ENCODE measurements at regions not wholly inside any gene's neighbourhood (a gene's known extent, or its start where the extent isn't known, plus 50 kb on each side); places are given as distances from the start of the nearest gene placed in this dataset.

DNA sequence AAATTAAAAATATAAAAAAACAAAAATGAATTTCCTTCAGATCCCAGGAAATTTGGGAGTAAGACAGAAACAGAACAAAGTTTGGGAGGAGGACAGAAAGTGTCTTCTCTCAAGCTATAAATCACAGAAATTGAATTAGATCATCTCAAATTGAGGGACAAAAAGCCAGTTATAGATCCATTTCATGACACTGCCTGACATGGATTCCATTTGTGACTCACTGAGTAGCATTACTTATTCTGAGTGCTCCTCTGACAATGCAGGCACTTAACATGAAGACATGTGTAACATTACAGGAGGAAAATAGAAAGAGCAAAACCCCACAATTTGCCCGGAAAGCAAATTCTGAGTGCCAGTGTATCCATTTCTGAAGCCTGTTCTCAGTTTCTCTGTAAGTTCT is 63.9 kb upstream of the CREB1 start:
- H3K79me2 ChIP-seq (ENCODE audit: control insufficient read depth, insufficient read depth, low read length, poor library complexity) = no peaks in the 10 kb centered on the region
- no peak overlapping the region for H3K18ac ChIP-seq (ENCODE audit: low read length)
- no peak overlapping the region for H2BK120ac ChIP-seq (ENCODE audit: insufficient read depth, low read length, poor library complexity)
- no peaks in the 10 kb centered on the region for H3K79me1 ChIP-seq (ENCODE audit: low read length)
- no peak overlapping the region for H3K4me2 ChIP-seq (ENCODE audit: low read length)
- no peak overlapping the region for H3K27ac ChIP-seq (ENCODE audit: low read depth, low read length)
- no peak overlapping the region for H4K12ac ChIP-seq (ENCODE audit: low read depth, low read length)
- no CpG with 5 or more reads among the region's 1 CpG for WGBS (ENCODE audit: extremely low coverage, insufficient coverage, insufficient read length)
- no peak for DNase-seq
- no peaks in the 10 kb centered on the region for H3K27me3 ChIP-seq (ENCODE audit: insufficient read depth, low read length)
- no peak overlapping the region for H3K4me3 ChIP-seq (ENCODE audit: low read depth, low read length)
- H3K4ac ChIP-seq (ENCODE audit: low read depth, low read length) = no peak overlapping the region
- no peak overlapping the region for H2AFZ ChIP-seq (ENCODE audit: insufficient read depth, low read length, poor library complexity)
- no peak overlapping the region for H2BK5ac ChIP-seq (ENCODE audit: low read depth, low read length, poor library complexity)
- H4K8ac ChIP-seq (ENCODE audit: low read depth, low read length) = no peak overlapping the region
- no peak overlapping the region for H3K23ac ChIP-seq (ENCODE audit: low read length)
- H3K14ac ChIP-seq (ENCODE audit: low read length) = no peak overlapping the region
- no peak overlapping the region for H4K91ac ChIP-seq (ENCODE audit: low read depth, low read length)
- H3K4me1 ChIP-seq (ENCODE audit: control insufficient read depth in 1 of 2, insufficient read depth in 2 of 2, low read length in 2 of 2) = no peaks in the 10 kb centered on the region
- no peaks in the 10 kb centered on the region for H3K36me3 ChIP-seq (ENCODE audit: control insufficient read depth in 1 of 2, insufficient read depth in 2 of 2, low read length in 2 of 2)
- H2AK5ac ChIP-seq (ENCODE audit: low read length) = no peak overlapping the region
- no peak overlapping the region for H3K9ac ChIP-seq (ENCODE audit: low read length)
- H3K9me3 ChIP-seq (ENCODE audit: insufficient read depth, low read depth, low read length) = no peaks in the 10 kb centered on the region
- no peak overlapping the region for H2BK12ac ChIP-seq (ENCODE audit: low read length)

DNA sequence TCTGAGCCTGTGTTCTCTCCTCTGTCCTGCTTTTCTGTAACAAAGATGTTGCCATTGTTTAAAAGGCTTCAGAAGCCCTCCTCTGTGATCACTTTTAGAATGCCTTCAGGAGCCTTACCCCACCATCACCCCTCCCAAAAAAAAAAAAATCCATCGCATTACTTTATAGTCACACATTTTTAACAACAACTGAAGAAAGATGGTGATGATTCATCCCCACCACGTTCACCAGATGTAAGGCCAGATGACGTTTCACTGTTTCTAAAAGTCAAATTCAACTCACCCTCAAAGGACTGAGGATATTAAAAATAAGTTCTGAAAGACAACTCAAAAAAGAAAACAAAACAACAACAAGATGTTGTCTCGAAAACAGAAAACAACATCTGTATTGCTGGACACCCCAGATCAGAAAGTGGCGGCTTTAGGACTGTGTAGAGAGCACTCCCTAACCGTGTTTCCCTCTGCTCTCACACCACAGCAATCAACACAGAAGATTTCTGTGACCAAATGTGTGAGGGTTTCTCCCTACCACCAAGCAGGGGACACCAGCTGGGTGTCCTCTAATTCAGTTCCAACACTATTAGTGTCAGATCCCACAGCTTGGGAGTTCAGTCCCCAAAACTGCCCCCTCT is 61.9 kb upstream of the CREB1 start:
- H3K4me1 ChIP-seq (ENCODE audit: control insufficient read depth in 1 of 2, insufficient read depth in 2 of 2, low read length in 2 of 2) = no peaks in the 10 kb centered on the region
- no peak for DNase-seq
- no peak overlapping the region for H3K23ac ChIP-seq (ENCODE audit: low read length)
- H4K91ac ChIP-seq (ENCODE audit: low read depth, low read length) = no peak overlapping the region
- H3K4me2 ChIP-seq (ENCODE audit: low read length) = no peak overlapping the region
- no peak overlapping the region for H2BK5ac ChIP-seq (ENCODE audit: low read depth, low read length, poor library complexity)
- H2AFZ ChIP-seq (ENCODE audit: insufficient read depth, low read length, poor library complexity) = no peak overlapping the region
- no peak overlapping the region for H3K9ac ChIP-seq (ENCODE audit: low read length)
- H3K9me3 ChIP-seq (ENCODE audit: insufficient read depth, low read depth, low read length) = no peaks in the 10 kb centered on the region
- H3K79me1 ChIP-seq (ENCODE audit: low read length) = no peaks in the 10 kb centered on the region
- no peak overlapping the region for H3K14ac ChIP-seq (ENCODE audit: low read length)
- no peak overlapping the region for H3K4me3 ChIP-seq (ENCODE audit: low read depth, low read length)
- no peak overlapping the region for H4K12ac ChIP-seq (ENCODE audit: low read depth, low read length)
- no peak overlapping the region for H3K4ac ChIP-seq (ENCODE audit: low read depth, low read length)
- no peak overlapping the region for H2BK120ac ChIP-seq (ENCODE audit: insufficient read depth, low read length, poor library complexity)
- no peak overlapping the region for H2BK12ac ChIP-seq (ENCODE audit: low read length)
- no CpG with 5 or more reads among the region's 6 CpGs for WGBS (ENCODE audit: extremely low coverage, insufficient coverage, insufficient read length)
- H3K36me3 ChIP-seq (ENCODE audit: control insufficient read depth in 1 of 2, insufficient read depth in 2 of 2, low read length in 2 of 2) = no peaks in the 10 kb centered on the region
- H3K79me2 ChIP-seq (ENCODE audit: control insufficient read depth, insufficient read depth, low read length, poor library complexity) = no peaks in the 10 kb centered on the region
- H3K18ac ChIP-seq (ENCODE audit: low read length) = no peak overlapping the region
- no peak overlapping the region for H3K27ac ChIP-seq (ENCODE audit: low read depth, low read length)
- H2AK5ac ChIP-seq (ENCODE audit: low read length) = no peak overlapping the region
- H3K27me3 ChIP-seq (ENCODE audit: insufficient read depth, low read length) = no peaks in the 10 kb centered on the region
- no peak overlapping the region for H4K8ac ChIP-seq (ENCODE audit: low read depth, low read length)

DNA sequence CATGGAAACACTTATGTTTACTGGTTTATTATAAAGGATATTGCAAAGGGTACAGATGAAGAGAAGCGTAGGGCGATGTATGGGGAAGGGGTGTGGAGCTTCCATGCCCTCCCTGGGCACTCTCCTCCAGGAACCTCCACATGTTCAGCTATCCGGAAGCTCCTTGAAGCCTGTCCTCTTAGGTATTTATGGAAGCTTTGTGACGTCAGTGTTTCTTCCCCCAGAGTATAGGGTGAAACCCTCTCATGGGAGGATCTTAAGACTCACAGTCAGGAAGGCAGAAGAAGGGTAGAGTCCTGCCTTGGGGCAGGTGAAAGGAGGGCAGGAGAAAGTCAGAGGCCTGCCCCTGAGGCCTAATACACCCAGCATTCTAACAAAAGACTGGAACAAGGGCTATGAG is 61.3 kb upstream of the CREB1 start:
- Histone ChIP-seq H2BK5ac (ENCODE audit: low read depth, low read length, poor library complexity) (no peak overlapping the region), H4K12ac (ENCODE audit: low read depth, low read length) (no peak overlapping the region), H3K4ac (ENCODE audit: low read depth, low read length) (no peak overlapping the region), H2AK5ac (ENCODE audit: low read length) (no peak overlapping the region), H2BK120ac (ENCODE audit: insufficient read depth, low read length, poor library complexity) (no peak overlapping the region), H3K9ac (ENCODE audit: low read length) (no peak overlapping the region), H4K8ac (ENCODE audit: low read depth, low read length) (no peak overlapping the region), H3K14ac (ENCODE audit: low read length) (no peak overlapping the region), H3K4me3 (ENCODE audit: low read depth, low read length) (no peak overlapping the region), H3K27me3 (ENCODE audit: insufficient read depth, low read length) (no peaks in the 10 kb centered on the region), H2BK12ac (ENCODE audit: low read length) (no peak overlapping the region), H3K18ac (ENCODE audit: low read length) (no peak overlapping the region), H2AFZ (ENCODE audit: insufficient read depth, low read length, poor library complexity) (no peak overlapping the region), H3K9me3 (ENCODE audit: insufficient read depth, low read depth, low read length) (no peaks in the 10 kb centered on the region), H4K91ac (ENCODE audit: low read depth, low read length) (no peak overlapping the region), H3K27ac (ENCODE audit: low read depth, low read length) (no peak overlapping the region), H3K23ac (ENCODE audit: low read length) (no peak overlapping the region), H3K4me1 (ENCODE audit: control insufficient read depth in 1 of 2, insufficient read depth in 2 of 2, low read length in 2 of 2) (no peaks in the 10 kb centered on the region), H3K79me1 (ENCODE audit: low read length) (no peaks in the 10 kb centered on the region), H3K36me3 (ENCODE audit: control insufficient read depth in 1 of 2, insufficient read depth in 2 of 2, low read length in 2 of 2) (no peaks in the 10 kb centered on the region), H3K4me2 (ENCODE audit: low read length) (no peak overlapping the region), H3K79me2 (ENCODE audit: control insufficient read depth, insufficient read depth, low read length, poor library complexity) (no peaks in the 10 kb centered on the region)
- no peak for DNase-seq
- no CpG with 5 or more reads among the region's 4 CpGs for WGBS (ENCODE audit: extremely low coverage, insufficient coverage, insufficient read length)

DNA sequence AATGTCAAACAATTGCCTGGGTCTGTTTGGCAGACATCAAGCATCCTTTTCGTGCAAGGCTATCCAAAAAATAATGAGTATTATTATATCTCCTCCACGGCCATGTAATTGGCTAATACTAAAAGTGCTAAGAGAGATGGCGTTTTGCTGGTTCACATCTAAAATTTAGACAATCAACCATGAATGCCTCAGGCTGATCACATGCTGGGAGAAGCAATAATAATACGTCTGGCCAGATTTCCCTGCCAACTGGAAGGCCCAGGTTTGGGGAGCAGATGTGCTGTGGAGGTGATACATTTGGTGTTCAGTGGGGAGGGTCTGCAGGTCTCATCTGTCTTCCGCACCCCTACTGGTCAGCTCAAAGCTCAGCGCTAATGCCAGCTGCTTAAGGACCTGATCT is 60.3 kb upstream of the CREB1 start:
- no peak overlapping the region for H3K27ac ChIP-seq (ENCODE audit: low read depth, low read length)

More for the DNA sequence above, 60.3 kb upstream of the CREB1 start:
- no peaks in the 10 kb centered on the region for H3K36me3 ChIP-seq (ENCODE audit: control insufficient read depth in 1 of 2, insufficient read depth in 2 of 2, low read length in 2 of 2)
- no peaks in the 10 kb centered on the region for H3K9me3 ChIP-seq (ENCODE audit: insufficient read depth, low read depth, low read length)
- no peak overlapping the region for H4K12ac ChIP-seq (ENCODE audit: low read depth, low read length)
- no peak overlapping the region for H3K4me3 ChIP-seq (ENCODE audit: low read depth, low read length)
- no peak overlapping the region for H3K14ac ChIP-seq (ENCODE audit: low read length)
- H3K4me2 ChIP-seq (ENCODE audit: low read length) = no peak overlapping the region
- H2BK5ac ChIP-seq (ENCODE audit: low read depth, low read length, poor library complexity) = no peak overlapping the region
- H2BK120ac ChIP-seq (ENCODE audit: insufficient read depth, low read length, poor library complexity) = no peak overlapping the region
- H2AK5ac ChIP-seq (ENCODE audit: low read length) = no peak overlapping the region
- H4K8ac ChIP-seq (ENCODE audit: low read depth, low read length) = no peak overlapping the region
- H3K79me2 ChIP-seq (ENCODE audit: control insufficient read depth, insufficient read depth, low read length, poor library complexity) = no peaks in the 10 kb centered on the region
- H4K91ac ChIP-seq (ENCODE audit: low read depth, low read length) = no peak overlapping the region
- DNase-seq = no peak
- no peaks in the 10 kb centered on the region for H3K27me3 ChIP-seq (ENCODE audit: insufficient read depth, low read length)
- no peak overlapping the region for H3K4ac ChIP-seq (ENCODE audit: low read depth, low read length)
- H3K23ac ChIP-seq (ENCODE audit: low read length) = no peak overlapping the region
- no peaks in the 10 kb centered on the region for H3K79me1 ChIP-seq (ENCODE audit: low read length)
- H2AFZ ChIP-seq (ENCODE audit: insufficient read depth, low read length, poor library complexity) = no peak overlapping the region
- H2BK12ac ChIP-seq (ENCODE audit: low read length) = no peak overlapping the region
- no peak overlapping the region for H3K18ac ChIP-seq (ENCODE audit: low read length)
- H3K4me1 ChIP-seq (ENCODE audit: control insufficient read depth in 1 of 2, insufficient read depth in 2 of 2, low read length in 2 of 2) = no peaks in the 10 kb centered on the region
- WGBS (ENCODE audit: extremely low coverage, insufficient coverage, insufficient read length) = no CpG with 5 or more reads among the region's 6 CpGs
- no peak overlapping the region for H3K9ac ChIP-seq (ENCODE audit: low read length)

All from trophoblast cell (in vitro differentiated cells and primary cell).